Esophagus squamous epithelium (tissue), 4 donors: ENCODE measurements at regions not wholly inside any gene's neighbourhood (a gene's known extent, or its start where the extent isn't known, plus 50 kb on each side); places are given as distances from the start of the nearest gene placed in this dataset.

Source experiments
- CTCF ChIP-seq, 6 experiments: fragments of 450-650 bp in 4 of 6; fragments of 200-600 bp in 2 of 6; sonication (generic) in 2 of 6; IDR thresholded peaks; one replicate each; pipeline ENCODE4 v1.5.1; 2016 to 2019; ENCODE audit warnings: antibody characterized with exemption in 6 of 6, mild to moderate bottlenecking in 4 of 6, moderate library complexity in 4 of 6
- POLR2A ChIP-seq, 4 donors: fragments of 450-650 bp; IDR thresholded peaks; one replicate each; pipeline ENCODE4 v1.6.1; 2017; ENCODE audit warnings: antibody characterized with exemption in 4 of 4, mild to moderate bottlenecking in 4 of 4, moderate library complexity in 3 of 4

- TF ChIP-seq CTCF (IDR thresholded peaks at IDR 0.05) (no peak), POLR2A (IDR thresholded peaks at IDR 0.05) (no peak)
Measured at GRCh38 chr6:23200946-23201345, 631.6 kb downstream of the HDGFL1 start.
